ENCODE measurements at regions not wholly inside any gene's neighbourhood (a gene's known extent, or its start where the extent isn't known, plus 50 kb on each side); places are given as distances from the start of the nearest gene placed in this dataset.

DNA sequence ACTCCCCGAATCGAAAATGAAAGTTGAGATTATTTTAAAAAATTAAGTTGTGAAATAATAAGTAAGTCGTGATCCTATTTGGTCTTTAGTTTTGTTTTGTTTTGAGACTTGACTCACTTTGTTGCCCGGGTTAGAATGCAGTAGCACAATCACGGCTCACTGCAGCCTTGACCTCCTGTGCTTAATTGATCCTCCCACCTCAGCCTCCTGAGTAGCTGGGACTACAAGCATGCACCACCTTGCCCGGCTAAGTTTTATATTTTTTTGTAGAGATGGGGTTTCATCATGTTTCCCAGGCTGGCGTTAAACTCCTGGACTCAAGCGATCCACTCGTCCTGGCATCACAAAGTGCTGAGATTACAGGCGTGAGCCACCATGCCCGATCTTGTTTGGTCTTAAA is 326.2 kb downstream of the MYCN start:
- WGBS, result 92% methylated on average over 11 of the region's 11 CpGs
- Histone ChIP-seq H3K27me3 (ENCODE audit: control insufficient read depth in 4 of 4, insufficient read depth in 4 of 4, low read length in 3 of 4) (no peaks in the 10 kb centered on the region), H3K9me3 (ENCODE audit: control insufficient read depth in 4 of 4, low read length in 3 of 4) (no peaks in the 10 kb centered on the region), H3K36me3 (ENCODE audit: control insufficient read depth in 4 of 4, insufficient read depth in 3 of 4, low read depth in 1 of 4, low read length in 3 of 4) (no peaks in the 10 kb centered on the region), H3K4me3 (ENCODE audit: low read depth in 1 of 3, low read length in 3 of 3) (no peak overlapping the region), H3K4me1 (ENCODE audit: control insufficient read depth in 4 of 4, insufficient read depth in 4 of 4, low read length in 3 of 4) (no peaks in the 10 kb centered on the region), H3K27ac (ENCODE audit: low read depth in 1 of 2, low read length in 2 of 2) (no peak overlapping the region), H3K9ac (ENCODE audit: low read depth in 1 of 2, low read length in 2 of 2) (no peak overlapping the region)
- no peak for TF ChIP-seq GABPA (IDR thresholded peaks at IDR 0.05 in 1 of 2, conservative IDR thresholded peaks at IDR 0.05 in 1 of 2)
- TF ChIP-seq HNF4A (conservative IDR thresholded peaks at IDR 0.05), result no peak
- TF ChIP-seq, protein P1, sequence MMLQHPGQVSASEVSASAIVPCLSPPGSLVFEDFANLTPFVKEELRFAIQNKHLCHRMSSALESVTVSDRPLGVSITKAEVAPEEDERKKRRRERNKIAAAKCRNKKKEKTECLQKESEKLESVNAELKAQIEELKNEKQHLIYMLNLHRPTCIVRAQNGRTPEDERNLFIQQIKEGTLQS (IDR thresholded peaks at IDR 0.05), result no peak
- TF ChIP-seq, protein P2, sequence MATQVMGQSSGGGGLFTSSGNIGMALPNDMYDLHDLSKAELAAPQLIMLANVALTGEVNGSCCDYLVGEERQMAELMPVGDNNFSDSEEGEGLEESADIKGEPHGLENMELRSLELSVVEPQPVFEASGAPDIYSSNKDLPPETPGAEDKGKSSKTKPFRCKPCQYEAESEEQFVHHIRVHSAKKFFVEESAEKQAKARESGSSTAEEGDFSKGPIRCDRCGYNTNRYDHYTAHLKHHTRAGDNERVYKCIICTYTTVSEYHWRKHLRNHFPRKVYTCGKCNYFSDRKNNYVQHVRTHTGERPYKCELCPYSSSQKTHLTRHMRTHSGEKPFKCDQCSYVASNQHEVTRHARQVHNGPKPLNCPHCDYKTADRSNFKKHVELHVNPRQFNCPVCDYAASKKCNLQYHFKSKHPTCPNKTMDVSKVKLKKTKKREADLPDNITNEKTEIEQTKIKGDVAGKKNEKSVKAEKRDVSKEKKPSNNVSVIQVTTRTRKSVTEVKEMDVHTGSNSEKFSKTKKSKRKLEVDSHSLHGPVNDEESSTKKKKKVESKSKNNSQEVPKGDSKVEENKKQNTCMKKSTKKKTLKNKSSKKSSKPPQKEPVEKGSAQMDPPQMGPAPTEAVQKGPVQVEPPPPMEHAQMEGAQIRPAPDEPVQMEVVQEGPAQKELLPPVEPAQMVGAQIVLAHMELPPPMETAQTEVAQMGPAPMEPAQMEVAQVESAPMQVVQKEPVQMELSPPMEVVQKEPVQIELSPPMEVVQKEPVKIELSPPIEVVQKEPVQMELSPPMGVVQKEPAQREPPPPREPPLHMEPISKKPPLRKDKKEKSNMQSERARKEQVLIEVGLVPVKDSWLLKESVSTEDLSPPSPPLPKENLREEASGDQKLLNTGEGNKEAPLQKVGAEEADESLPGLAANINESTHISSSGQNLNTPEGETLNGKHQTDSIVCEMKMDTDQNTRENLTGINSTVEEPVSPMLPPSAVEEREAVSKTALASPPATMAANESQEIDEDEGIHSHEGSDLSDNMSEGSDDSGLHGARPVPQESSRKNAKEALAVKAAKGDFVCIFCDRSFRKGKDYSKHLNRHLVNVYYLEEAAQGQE (IDR thresholded peaks at IDR 0.05), result no peak
- TF ChIP-seq SP1 (IDR thresholded peaks at IDR 0.05), result no peak
- TF ChIP-seq, protein P3, sequence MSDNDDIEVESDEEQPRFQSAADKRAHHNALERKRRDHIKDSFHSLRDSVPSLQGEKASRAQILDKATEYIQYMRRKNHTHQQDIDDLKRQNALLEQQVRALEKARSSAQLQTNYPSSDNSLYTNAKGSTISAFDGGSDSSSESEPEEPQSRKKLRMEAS (IDR thresholded peaks at IDR 0.05), result no peak
- no peak for DNase-seq (ENCODE audit: low spot score)

DNA sequence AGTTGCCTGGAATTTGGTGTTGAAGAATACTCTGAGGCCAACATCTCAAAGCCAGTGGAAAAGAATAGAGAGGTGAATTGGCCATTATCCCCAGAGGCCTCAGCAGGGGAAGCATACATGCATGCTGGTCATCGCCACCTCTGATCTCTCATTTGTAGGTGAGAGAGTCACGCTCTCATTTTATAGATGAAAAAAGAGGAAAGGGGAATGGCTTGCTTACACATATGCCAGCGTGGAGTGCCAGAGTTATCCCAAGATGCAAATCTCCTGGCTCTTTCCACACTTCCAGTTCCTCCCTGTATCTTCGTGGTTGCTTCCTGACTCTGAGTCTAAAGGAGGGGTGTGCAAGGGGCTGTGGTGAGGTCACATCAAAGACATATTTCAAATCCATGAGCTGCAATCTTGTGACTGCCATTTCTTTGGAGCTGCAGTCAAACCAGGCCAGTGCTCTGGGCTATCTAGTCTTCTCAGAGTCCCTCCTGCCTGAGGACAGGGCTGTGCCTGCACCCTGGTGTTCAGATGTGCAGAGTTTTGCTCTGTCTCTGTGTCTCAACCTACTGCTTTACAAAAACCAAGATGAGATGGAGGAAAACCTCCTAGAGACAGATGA is 324.7 kb downstream of the MYCN start:
- WGBS, result 88% methylated on average over 4 of the region's 4 CpGs
- Histone ChIP-seq H3K9ac (ENCODE audit: low read depth in 1 of 2, low read length in 2 of 2) (no peak overlapping the region), H3K36me3 (ENCODE audit: control insufficient read depth in 4 of 4, insufficient read depth in 3 of 4, low read depth in 1 of 4, low read length in 3 of 4) (no peaks in the 10 kb centered on the region), H3K9me3 (ENCODE audit: control insufficient read depth in 4 of 4, low read length in 3 of 4) (no peaks in the 10 kb centered on the region), H3K4me3 (ENCODE audit: low read depth in 1 of 3, low read length in 3 of 3) (no peak overlapping the region), H3K4me1 (ENCODE audit: control insufficient read depth in 4 of 4, insufficient read depth in 4 of 4, low read length in 3 of 4) (no peaks in the 10 kb centered on the region), H3K27me3 (ENCODE audit: control insufficient read depth in 4 of 4, insufficient read depth in 4 of 4, low read length in 3 of 4) (no peaks in the 10 kb centered on the region), H3K27ac (ENCODE audit: low read depth in 1 of 2, low read length in 2 of 2) (no peak overlapping the region)
- TF ChIP-seq SP1 (IDR thresholded peaks at IDR 0.05), result no peak
- TF ChIP-seq, protein P2 (IDR thresholded peaks at IDR 0.05), result no peak
- TF ChIP-seq, protein P1 (IDR thresholded peaks at IDR 0.05), result no peak
- TF ChIP-seq RXRA (IDR thresholded peaks at IDR 0.05), result no peak
- DNase-seq (ENCODE audit: low spot score), result no peak

DNA sequence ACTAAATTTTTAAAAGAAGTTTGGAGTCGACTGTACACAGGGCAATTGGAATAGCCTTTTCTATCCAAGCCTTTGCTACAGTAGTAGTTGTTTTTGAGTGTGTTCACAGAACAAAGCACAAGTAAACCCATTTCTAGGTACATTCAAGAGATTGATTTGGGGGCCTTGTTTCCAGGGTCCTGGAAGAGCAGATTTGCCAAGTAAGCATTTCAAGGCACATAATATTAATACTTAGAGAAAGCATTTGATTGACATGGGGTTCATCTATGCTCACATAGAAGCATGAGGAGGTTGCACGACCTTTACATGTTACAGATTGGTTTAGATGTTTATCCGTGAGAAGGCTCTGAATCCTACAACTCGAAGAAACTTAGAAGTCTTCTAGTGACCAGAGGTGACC is 324.1 kb downstream of the MYCN start:
- no peak for TF ChIP-seq YY1 (IDR thresholded peaks at IDR 0.05)
- TF ChIP-seq NR2F2 (IDR thresholded peaks at IDR 0.05), result no peak
- no peak for TF ChIP-seq GABPA (IDR thresholded peaks at IDR 0.05 in 1 of 2, conservative IDR thresholded peaks at IDR 0.05 in 1 of 2)
- TF ChIP-seq SP1 (IDR thresholded peaks at IDR 0.05), result no peak
- no peak for TF ChIP-seq EGR1 (IDR thresholded peaks at IDR 0.05; ENCODE audit: low read depth in 2 of 2)
- TF ChIP-seq, protein P1 (IDR thresholded peaks at IDR 0.05), result no peak
- TF ChIP-seq JUND (IDR thresholded peaks at IDR 0.05), result no peak
- TF ChIP-seq TAF1 (conservative IDR thresholded peaks at IDR 0.05), result no peak
- no peak for TF ChIP-seq HNF4A (conservative IDR thresholded peaks at IDR 0.05)
- TF ChIP-seq HNF4G (IDR thresholded peaks at IDR 0.05), result no peak
- no peak for TF ChIP-seq RXRA (IDR thresholded peaks at IDR 0.05)
- 89% methylated on average over 4 of the region's 4 CpGs for WGBS
- H3K27ac ChIP-seq (ENCODE audit: low read depth in 1 of 2, low read length in 2 of 2), result no peak overlapping the region
- H3K4me3 ChIP-seq (ENCODE audit: low read depth in 1 of 3, low read length in 3 of 3), result no peak overlapping the region
- no peaks in the 10 kb centered on the region for H3K36me3 ChIP-seq (ENCODE audit: control insufficient read depth in 4 of 4, insufficient read depth in 3 of 4, low read depth in 1 of 4, low read length in 3 of 4)
- H3K9me3 ChIP-seq (ENCODE audit: control insufficient read depth in 4 of 4, low read length in 3 of 4), result no peaks in the 10 kb centered on the region
- DNase-seq (ENCODE audit: low spot score), result no peak
- no peaks in the 10 kb centered on the region for H3K4me1 ChIP-seq (ENCODE audit: control insufficient read depth in 4 of 4, insufficient read depth in 4 of 4, low read length in 3 of 4)
- H3K9ac ChIP-seq (ENCODE audit: low read depth in 1 of 2, low read length in 2 of 2), result no peak overlapping the region
- no peaks in the 10 kb centered on the region for H3K27me3 ChIP-seq (ENCODE audit: control insufficient read depth in 4 of 4, insufficient read depth in 4 of 4, low read length in 3 of 4)
